ENCODE measurements at regions not wholly inside any gene's neighbourhood (a gene's known extent, or its start where the extent isn't known, plus 50 kb on each side); places are given as distances from the start of the nearest gene placed in this dataset.

GRCh38 chr1:88272216-88272615 lies 411.9 kb upstream of the PKN2 start:
- no peak for TF ChIP-seq POLR2A (IDR thresholded peaks at IDR 0.05; ENCODE audit: low read length)
- no peak for TF ChIP-seq GATA1 (IDR thresholded peaks at IDR 0.05; ENCODE audit: low read depth, low read length)

All from erythroblast (primary cell).